COR-L47 (cell line): ENCODE measurements at regions not wholly inside any gene's neighbourhood (a gene's known extent, or its start where the extent isn't known, plus 50 kb on each side); places are given as distances from the start of the nearest gene placed in this dataset.

Experiments used
- DNase-seq: peaks from one replicate; lab custom pipeline; 2025; lab: John Stamatoyannopoulos, UW

GRCh38 chr9:108550106-108550505 is 305.7 kb downstream of the ACTL7B start:
- no peak for DNase-seq

DNA sequence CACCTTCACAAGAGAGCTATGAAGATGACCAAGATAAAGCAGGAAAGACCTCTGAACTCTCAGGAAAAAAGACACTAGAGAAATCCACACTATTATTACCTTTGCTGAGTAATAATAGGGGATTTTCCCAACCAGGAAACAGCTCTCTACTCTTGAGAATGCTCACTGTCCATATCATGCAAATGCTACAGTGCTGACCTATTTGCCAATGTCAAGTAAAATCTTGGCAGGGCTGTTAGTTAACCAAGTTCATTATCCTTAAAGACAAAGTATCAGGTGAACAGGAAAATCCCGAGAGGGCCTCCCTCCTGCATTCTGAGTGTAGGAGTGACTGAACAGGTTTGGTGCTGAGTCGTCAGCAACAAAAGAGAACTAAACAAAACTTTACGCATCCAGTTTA is 306.6 kb downstream of the ACTL7B start:
- no peak for DNase-seq

- DNase-seq, result no peak
Measured at GRCh38 chr9:108547411-108548135, 308.2 kb downstream of the ACTL7B start.

DNA sequence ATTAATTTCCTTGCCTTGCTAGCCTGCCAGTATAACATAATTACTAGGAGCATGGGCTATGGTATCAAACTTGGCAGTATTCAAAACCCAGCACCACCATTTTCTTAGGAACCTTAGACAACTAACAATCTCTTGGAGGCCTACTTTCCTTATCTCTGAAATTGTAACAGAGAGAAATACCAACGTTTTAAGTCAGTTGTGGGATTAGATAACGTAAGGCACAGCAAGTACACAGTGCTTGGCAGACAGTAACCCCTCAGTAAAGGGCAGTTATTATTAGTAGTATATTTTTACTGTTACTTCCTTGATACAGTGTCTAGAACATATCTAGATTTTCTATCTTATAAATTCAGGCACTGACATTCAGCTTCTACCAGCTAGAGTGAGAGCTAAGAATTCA is 309.6 kb downstream of the ACTL7B start:
- DNase-seq, result no peak

DNA sequence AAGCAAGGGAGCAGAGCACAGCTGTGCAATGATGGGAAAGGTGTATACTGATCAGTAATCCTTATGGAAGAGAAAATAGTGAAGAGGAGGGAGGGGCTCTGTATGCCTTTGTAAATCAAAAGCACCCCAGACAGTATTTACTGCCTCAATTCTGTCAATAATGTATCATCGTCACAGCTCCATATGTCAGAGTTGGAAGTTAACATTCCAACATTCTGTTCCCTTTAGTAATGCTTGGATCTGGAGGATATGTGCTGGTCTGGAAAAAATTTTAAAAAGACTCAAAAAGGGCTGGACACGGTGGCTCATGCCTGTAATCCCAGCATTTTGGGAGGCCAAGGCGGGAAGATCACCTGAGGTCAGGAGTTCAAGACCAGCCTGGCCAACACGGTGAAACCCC is 310.4 kb downstream of the ACTL7B start:
- DNase-seq, result no peak

DNA sequence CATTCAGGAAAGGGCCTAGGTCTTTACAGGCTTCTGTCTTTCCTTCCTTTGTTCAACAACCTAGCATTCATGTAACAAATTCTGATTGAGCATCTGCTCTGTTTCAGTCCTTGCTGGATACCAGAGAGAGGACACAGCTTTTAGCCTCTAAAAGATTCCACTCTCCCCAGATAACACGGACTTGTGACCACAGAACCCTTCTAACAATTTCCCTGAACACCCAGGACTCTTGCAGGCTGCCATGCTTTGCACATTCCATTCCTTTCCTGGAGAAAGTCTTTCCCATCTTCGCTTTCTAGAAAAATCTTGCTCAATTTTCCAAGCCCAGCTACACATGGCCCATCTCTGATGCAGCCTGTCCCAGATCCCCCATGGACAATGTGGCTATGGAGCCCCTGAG is 310.9 kb downstream of the ACTL7B start:
- no peak for DNase-seq

DNA sequence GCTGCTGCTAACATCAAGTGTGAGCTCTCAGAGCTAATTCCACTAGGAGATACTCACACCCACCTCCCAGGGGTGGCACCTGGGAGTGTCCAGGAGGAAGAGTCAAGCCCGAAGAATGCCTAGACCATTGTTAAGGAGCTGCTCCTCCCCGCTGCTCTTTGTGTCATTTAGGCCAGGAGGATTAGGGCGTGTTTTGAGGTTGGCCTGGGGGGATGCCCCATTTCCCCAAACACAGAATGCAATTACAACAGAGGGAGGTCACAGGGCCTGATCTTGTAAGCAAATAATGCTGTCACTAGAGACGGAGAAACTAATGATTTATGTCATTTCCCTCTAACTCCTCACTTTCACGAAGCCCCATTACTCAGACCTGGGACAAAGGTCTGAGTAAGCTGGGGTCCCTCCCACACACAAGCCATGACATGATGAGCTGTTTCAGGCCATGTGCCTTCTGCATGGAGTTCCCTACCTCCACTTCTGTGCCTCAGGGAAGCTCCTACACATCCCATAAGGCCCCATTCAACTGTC is 312.5 kb downstream of the ACTL7B start:
- no peak for DNase-seq

DNA sequence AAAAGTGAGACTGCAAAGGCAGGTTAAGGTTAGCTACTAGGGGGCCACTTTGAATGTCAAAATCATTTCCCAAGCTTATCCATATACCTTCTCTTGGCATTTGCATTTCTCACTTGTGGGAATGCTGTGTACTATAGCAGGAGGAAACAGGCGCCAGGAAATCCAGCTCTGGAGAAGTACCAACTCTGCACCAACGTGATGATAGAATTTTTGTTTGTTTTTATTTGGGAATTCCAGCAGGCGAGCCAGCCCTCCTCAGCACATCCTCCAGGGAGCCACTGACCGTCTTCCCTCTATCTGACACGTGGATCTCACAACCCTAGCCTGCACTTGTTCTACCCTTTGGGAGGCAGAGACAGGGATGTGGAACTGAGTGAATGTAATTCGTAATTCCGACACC is 318.0 kb downstream of the ACTL7B start:
- no peak for DNase-seq

- no peak for DNase-seq
Measured at GRCh38 chr9:108536836-108537601, 318.8 kb downstream of the ACTL7B start.

- DNase-seq, result no peak
Measured at GRCh38 chr9:108535526-108535925, 320.3 kb downstream of the ACTL7B start.

GRCh38 chr9:108534741-108535140 is 321.0 kb downstream of the ACTL7B start:
- DNase-seq, result no peak

- no peak for DNase-seq
Measured at GRCh38 chr9:108530141-108530540, 325.6 kb downstream of the ACTL7B start.

- DNase-seq, result no peak
Measured at GRCh38 chr9:108528231-108528630, 327.6 kb downstream of the ACTL7B start.

GRCh38 chr9:108526518-108526917 is 329.3 kb downstream of the ACTL7B start:
- no peak for DNase-seq

- no peak for DNase-seq
Measured at GRCh38 chr9:108525186-108525585, 330.6 kb downstream of the ACTL7B start.

- DNase-seq, result no peak
Measured at GRCh38 chr9:108521063-108521590, 334.7 kb downstream of the ACTL7B start.

- no peak for DNase-seq
Measured at GRCh38 chr9:108519437-108519836, 336.3 kb downstream of the ACTL7B start.

- DNase-seq, result no peak
Measured at GRCh38 chr9:108517651-108518365, 338.0 kb downstream of the ACTL7B start.

DNA sequence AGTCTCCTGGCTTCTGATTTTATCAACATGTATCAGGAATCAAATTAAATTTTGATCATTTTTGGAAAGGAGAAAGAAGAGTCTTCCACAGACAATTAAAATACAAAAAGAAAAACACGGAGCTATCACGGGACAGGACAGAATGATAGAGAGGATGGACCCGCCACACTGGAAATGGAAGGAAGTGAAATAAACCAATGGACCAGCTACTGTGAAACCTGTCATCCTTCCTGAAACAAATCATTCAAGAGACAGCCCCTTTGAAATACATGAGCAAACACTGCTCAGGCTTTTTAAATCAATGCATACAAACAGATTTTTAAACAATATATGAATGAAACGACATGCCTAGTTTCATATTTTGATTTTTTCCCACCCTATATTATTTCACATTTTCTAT is 339.4 kb downstream of the ACTL7B start:
- no peak for DNase-seq

DNA sequence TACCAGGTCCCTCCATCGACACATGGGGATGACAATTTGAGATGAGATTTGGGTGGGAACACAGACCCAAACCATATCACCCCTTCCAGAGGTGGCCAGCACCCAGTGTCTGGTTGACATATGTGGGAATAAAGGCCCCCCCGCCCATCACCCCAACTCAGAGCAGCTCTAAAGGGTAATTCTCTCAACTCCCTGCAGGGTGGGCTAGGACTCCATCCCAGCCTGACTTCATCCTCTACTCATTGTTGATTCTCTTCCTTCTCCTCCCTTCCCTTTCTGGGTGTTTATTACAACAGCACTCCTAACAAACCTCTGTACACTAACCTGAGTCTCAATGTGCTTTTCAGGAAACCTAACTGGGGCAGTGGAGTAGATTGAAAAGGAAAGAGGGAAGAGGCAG is 339.9 kb downstream of the ACTL7B start:
- DNase-seq, result no peak

DNA sequence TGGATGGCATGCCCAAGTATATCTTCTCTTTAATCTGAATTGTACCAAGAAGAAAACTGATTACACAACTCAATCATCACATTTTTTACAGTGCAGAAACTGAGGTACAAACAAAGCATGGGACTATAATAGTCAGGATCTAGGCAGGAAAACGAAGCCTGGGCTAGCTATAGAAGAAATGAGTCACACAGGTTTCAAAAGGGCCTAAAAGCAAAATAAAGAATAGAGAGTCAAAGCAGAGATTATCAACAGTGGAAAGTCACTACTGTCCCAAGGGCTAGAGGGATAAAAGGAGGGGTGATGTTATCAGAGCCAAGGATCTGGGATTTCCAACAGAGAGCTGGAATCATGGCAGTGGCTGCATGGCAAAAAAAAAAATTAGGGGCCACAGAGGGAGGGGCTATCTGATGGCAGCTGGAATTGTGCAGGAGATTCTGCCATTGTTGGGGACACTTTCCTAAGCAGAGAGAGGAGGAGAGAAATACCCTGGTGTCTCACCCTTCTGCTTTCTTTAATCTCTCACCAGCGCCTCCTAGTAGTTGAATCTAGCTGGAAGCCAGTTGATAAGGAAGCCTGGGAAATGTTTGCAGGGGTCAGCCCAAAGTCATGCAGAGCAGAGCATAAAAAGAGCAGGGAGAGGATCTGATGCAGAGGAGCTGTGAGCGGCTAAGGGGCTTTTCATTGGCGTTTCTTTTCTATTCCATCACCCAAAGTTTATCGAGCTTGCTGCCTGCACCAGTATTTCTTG is 343.2 kb downstream of the ACTL7B start:
- DNase-seq, result no peak

- no peak for DNase-seq
Measured at GRCh38 chr9:108511307-108511706, 344.5 kb downstream of the ACTL7B start.
